SU-DHL-6 (cell line): ENCODE measurements at regions not wholly inside any gene's neighbourhood (a gene's known extent, or its start where the extent isn't known, plus 50 kb on each side); places are given as distances from the start of the nearest gene placed in this dataset.

Experiments used
- H2AFZ ChIP-seq: fragments of 200-600 bp; sonication (generic); 2 replicates; pipeline ENCODE4 v1.6.1; 2014; ENCODE audit warnings: low read depth, mild to moderate bottlenecking, moderate library complexity, mixed read lengths, antibody characterized with exemption, low read length; ENCODE audit not compliant: severe bottlenecking
- H3F3A ChIP-seq: fragments of 200-600 bp; shearing (Covaris generic); 2 replicates; pipeline ENCODE4 v1.6.0; 2016; ENCODE audit warnings: antibody characterized with exemption, mild to moderate bottlenecking; ENCODE audit not compliant: insufficient read depth
- H3K27ac ChIP-seq: fragments of 200-600 bp; sonication (generic); 2 replicates; pipeline ENCODE4 v1.5.1; 2016; ENCODE audit warnings: low read depth, mild to moderate bottlenecking, low read length, moderate library complexity, mixed read lengths
- H3K27me3 ChIP-seq: fragments of 200-600 bp; sonication (generic), shearing (Covaris generic); 2 replicates; pipeline ENCODE4 v1.6.0; 2014; ENCODE audit warnings: mild to moderate bottlenecking, low read length
- H3K36me3 ChIP-seq: fragments of 200-600 bp; sonication (generic); 2 replicates; pipeline ENCODE4 v1.6.1; 2014; ENCODE audit warnings: mild to moderate bottlenecking, low read length, mixed read lengths
- H3K4me2 ChIP-seq: fragments of 300-600, 200-600 bp; shearing (Covaris generic), sonication (generic); 2 replicates; pipeline ENCODE4 v1.6.0; 2014; ENCODE audit warnings: low read length, low read depth, mild to moderate bottlenecking; ENCODE audit not compliant: poor library complexity, severe bottlenecking
- H3K4me3 ChIP-seq: fragments of 200-600 bp; sonication (generic); 2 replicates; pipeline ENCODE4 v1.5.1; 2014; ENCODE audit warnings: antibody characterized with exemption, low read length, mild to moderate bottlenecking, mixed read lengths; ENCODE audit not compliant: insufficient read depth, poor library complexity, severe bottlenecking
- H3K79me2 ChIP-seq: fragments of 200-600 bp; sonication (generic); 2 replicates; pipeline ENCODE4 v1.6.1; 2014; ENCODE audit warnings: mild to moderate bottlenecking, low read length, moderate library complexity; ENCODE audit not compliant: insufficient read depth
- H3K9ac ChIP-seq: fragments of 200-600 bp; sonication (generic); 2 replicates; pipeline ENCODE4 v1.7.0; 2014; ENCODE audit warnings: mild to moderate bottlenecking, low read length
- H3K9me2 ChIP-seq: fragments of 200-600 bp; sonication (generic); replicated peaks from 2 replicates; pipeline ENCODE4 v1.6.1; 2014; ENCODE audit warnings: low read length; ENCODE audit not compliant: insufficient read depth
- H3K9me3 ChIP-seq: fragments of 200-600 bp; sonication (generic); 2 replicates; pipeline ENCODE4 v1.6.1; 2014; ENCODE audit warnings: low read length, mixed read lengths; ENCODE audit not compliant: insufficient read depth
- H4K20me1 ChIP-seq: fragments of 200-600 bp; sonication (generic); 2 replicates; pipeline ENCODE4 v1.6.1; 2014; ENCODE audit warnings: low read depth, mild to moderate bottlenecking, antibody characterized with exemption, low read length, moderate library complexity, mixed read lengths
- CTCF ChIP-seq: fragments of 200-600 bp; sonication (generic); IDR thresholded peaks from one replicate; pipeline ENCODE4 v1.5.1; 2017; ENCODE audit warnings: antibody characterized with exemption, mild to moderate bottlenecking, low read length, moderate library complexity; ENCODE audit not compliant: insufficient read depth, poor library complexity, severe bottlenecking
- EZH2phosphoT487 ChIP-seq: fragments of 200-600 bp; sonication (generic), shearing (Covaris generic); conservative IDR thresholded peaks from 2 replicates; pipeline ENCODE4 v1.6.1; 2018; ENCODE audit warnings: mild to moderate bottlenecking, antibody characterized with exemption, low read length, moderate library complexity, mixed read lengths

DNA sequence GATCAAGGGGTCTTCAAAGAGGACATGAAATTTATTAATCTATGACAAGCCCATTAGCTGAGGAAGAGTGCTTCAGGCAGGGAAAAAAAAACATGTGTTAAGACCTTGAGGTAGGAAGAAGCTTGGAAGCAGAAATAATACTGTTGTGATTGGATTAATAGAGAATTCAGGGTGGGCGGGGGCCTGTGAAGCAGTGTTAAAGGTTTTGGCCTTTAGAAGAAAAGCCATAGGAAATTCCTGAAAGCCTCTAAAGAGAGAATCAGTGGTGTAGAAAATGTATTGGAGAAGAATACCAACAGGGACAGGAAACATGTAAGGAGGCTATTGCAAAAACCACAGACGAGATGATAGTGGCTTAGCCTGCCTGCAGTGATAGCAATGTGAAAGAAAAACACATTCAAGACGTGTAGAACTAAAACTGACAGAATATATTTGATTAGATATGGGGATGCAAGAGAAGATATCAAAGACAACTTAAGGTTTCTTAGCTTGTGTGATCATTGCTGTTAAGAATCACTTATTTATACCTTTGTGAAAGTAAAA is 404.4 kb upstream of the ANO3 start:
- TF ChIP-seq CTCF, result no peak
- TF ChIP-seq EZH2phosphoT487, result no peak
- Histone ChIP-seq H3K9ac (no peak overlapping the region), H3K79me2 (no peaks in the 10 kb centered on the region), H3K36me3 (no peaks in the 10 kb centered on the region), H3K27ac (no peak overlapping the region), H3K4me3 (no peak overlapping the region), H2AFZ (no peak overlapping the region), H3K27me3 (no peaks in the 10 kb centered on the region), H3K9me3 (0 out of 2 replicates have a peak, but pooled peaks cover 4% of the 10 kb centered on the region), H3K4me2 (no peak overlapping the region), H4K20me1 (no peaks in the 10 kb centered on the region), H3F3A (no peaks in the 10 kb centered on the region), H3K9me2 (no peaks in the 10 kb centered on the region)

- Histone ChIP-seq H3K27me3 (no peaks in the 10 kb centered on the region), H3K9me2 (no peaks in the 10 kb centered on the region), H2AFZ (no peak overlapping the region), H3K4me2 (no peak overlapping the region), H3K9me3 (0 out of 2 replicates have a peak, but pooled peaks cover 4% of the 10 kb centered on the region), H3F3A (no peaks in the 10 kb centered on the region), H3K9ac (no peak overlapping the region), H3K36me3 (no peaks in the 10 kb centered on the region), H4K20me1 (no peaks in the 10 kb centered on the region), H3K27ac (no peak overlapping the region), H3K4me3 (no peak overlapping the region), H3K79me2 (no peaks in the 10 kb centered on the region)
- TF ChIP-seq EZH2phosphoT487, result no peak
- TF ChIP-seq CTCF, result no peak
Measured at GRCh38 chr11:25928076-25928475, 403.9 kb upstream of the ANO3 start.

GRCh38 chr11:25938952-25939351 is 393.0 kb upstream of the ANO3 start:
- no peaks in the 10 kb centered on the region for H3K9me2 ChIP-seq
- TF ChIP-seq EZH2phosphoT487, result no peak
- TF ChIP-seq CTCF, result no peak
- no peaks in the 10 kb centered on the region for H4K20me1 ChIP-seq
- H3K36me3 ChIP-seq, result no peaks in the 10 kb centered on the region
- H3K27me3 ChIP-seq, result no peaks in the 10 kb centered on the region
- H3F3A ChIP-seq, result no peaks in the 10 kb centered on the region
- no peak overlapping the region for H3K4me2 ChIP-seq
- H3K9me3 ChIP-seq, result no peaks in the 10 kb centered on the region
- H3K4me3 ChIP-seq, result no peak overlapping the region
- H3K79me2 ChIP-seq, result no peaks in the 10 kb centered on the region
- H2AFZ ChIP-seq, result no peak overlapping the region
- no peak overlapping the region for H3K27ac ChIP-seq
- H3K9ac ChIP-seq, result no peak overlapping the region

- Histone ChIP-seq H3K4me2 (no peak overlapping the region), H3F3A (no peaks in the 10 kb centered on the region), H3K36me3 (no peaks in the 10 kb centered on the region), H3K9me2 (no peaks in the 10 kb centered on the region), H3K4me3 (no peak overlapping the region), H3K27ac (no peak overlapping the region), H3K27me3 (no peaks in the 10 kb centered on the region), H3K79me2 (no peaks in the 10 kb centered on the region), H2AFZ (no peak overlapping the region), H3K9me3 (no peaks in the 10 kb centered on the region), H3K9ac (no peak overlapping the region), H4K20me1 (no peaks in the 10 kb centered on the region)
- TF ChIP-seq CTCF (no peak), EZH2phosphoT487 (no peak)
Measured at GRCh38 chr11:25939691-25940090, 392.2 kb upstream of the ANO3 start.
